ENCODE measurements at regions not wholly inside any gene's neighbourhood (a gene's known extent, or its start where the extent isn't known, plus 50 kb on each side); places are given as distances from the start of the nearest gene placed in this dataset.
"Not testable (repeated sequence)": the region's sequence is repeated elsewhere in the genome, so short reads cannot be mapped to it uniquely, and the experiment has no call there.

DNA sequence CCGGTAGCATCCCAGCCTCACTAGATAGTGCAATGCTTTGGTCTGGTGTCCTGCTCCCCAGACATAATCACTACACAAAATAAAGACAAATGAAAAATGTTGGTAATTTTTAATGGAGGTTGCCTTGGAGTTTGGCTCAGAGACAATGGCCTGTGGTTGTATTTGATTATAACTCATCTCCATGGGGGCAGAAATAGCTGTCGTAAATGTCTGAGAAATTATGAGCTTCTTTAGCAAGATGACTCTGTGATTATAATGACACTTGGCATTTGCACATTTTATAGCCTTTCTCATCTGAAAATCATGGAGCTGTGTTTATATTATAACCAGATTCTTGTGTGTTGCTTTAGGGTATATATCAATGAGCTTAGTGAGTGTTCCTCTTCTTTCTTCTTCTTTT lies 1779.7 kb upstream of the CELF4 start:
- Mint-ChIP-seq H3K27me3 (no peaks in the 10 kb centered on the region), H3K36me3 (ENCODE audit: low read depth) (no peaks in the 10 kb centered on the region), H3K4me1 (ENCODE audit: low read depth) (peaks cover 13% of the 10 kb centered on the region), H3K4me3 (no peak overlapping the region), H3K27ac (no peak overlapping the region), H3K9me3 (no peaks in the 10 kb centered on the region)
- intact Hi-C loops (cut with micrococcal nuclease) = no loop called here

GRCh38 chr18:39344487-39344886 lies 1778.9 kb upstream of the CELF4 start:
- no peak overlapping the region for H3K4me3 Mint-ChIP-seq
- H3K4me1 Mint-ChIP-seq (ENCODE audit: low read depth) = peaks cover 13% of the 10 kb centered on the region
- no peaks in the 10 kb centered on the region for H3K9me3 Mint-ChIP-seq
- H3K27ac Mint-ChIP-seq = no peak overlapping the region
- H3K27me3 Mint-ChIP-seq = no peaks in the 10 kb centered on the region
- H3K36me3 Mint-ChIP-seq (ENCODE audit: low read depth) = no peaks in the 10 kb centered on the region
- intact Hi-C loops (cut with micrococcal nuclease) = no loop called here

GRCh38 chr18:39341129-39341528 lies 1775.5 kb upstream of the CELF4 start:
- Mint-ChIP-seq H3K27ac (no peak overlapping the region), H3K9me3 (no peaks in the 10 kb centered on the region), H3K27me3 (no peaks in the 10 kb centered on the region), H3K4me1 (ENCODE audit: low read depth) (no peaks in the 10 kb centered on the region), H3K36me3 (ENCODE audit: low read depth) (no peaks in the 10 kb centered on the region), H3K4me3 (no peak overlapping the region)
- intact Hi-C loops (cut with micrococcal nuclease) = no loop called here

DNA sequence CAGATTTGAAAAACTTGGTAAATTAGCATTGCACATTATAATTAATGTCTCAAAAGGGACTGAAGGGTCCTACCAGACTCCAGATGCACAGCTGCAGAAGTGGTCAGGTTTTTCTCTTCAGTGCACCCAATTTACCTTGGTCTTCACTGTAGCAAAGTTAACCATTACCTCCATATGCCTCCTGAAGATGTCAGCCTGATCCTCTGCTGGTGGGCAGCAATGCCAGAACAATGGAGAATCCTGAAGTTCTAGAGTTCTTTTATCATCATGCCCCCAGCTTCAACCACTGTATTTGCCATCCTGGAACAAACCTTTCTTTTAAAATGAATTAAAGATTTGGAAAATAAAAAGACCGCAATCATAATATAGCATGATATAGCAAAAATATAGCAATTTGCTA lies 1774.8 kb upstream of the CELF4 start:
- H3K27ac Mint-ChIP-seq = no peak overlapping the region
- no peaks in the 10 kb centered on the region for H3K9me3 Mint-ChIP-seq
- H3K36me3 Mint-ChIP-seq (ENCODE audit: low read depth) = no peaks in the 10 kb centered on the region
- H3K4me1 Mint-ChIP-seq (ENCODE audit: low read depth) = no peaks in the 10 kb centered on the region
- no peak overlapping the region for H3K4me3 Mint-ChIP-seq
- no peaks in the 10 kb centered on the region for H3K27me3 Mint-ChIP-seq
- intact Hi-C loops (cut with micrococcal nuclease) = no loop called here

- intact Hi-C loops (cut with micrococcal nuclease) = no loop called here
- Mint-ChIP-seq H3K27me3 (no peaks in the 10 kb centered on the region), H3K4me3 (no peak overlapping the region), H3K9me3 (no peaks in the 10 kb centered on the region), H3K4me1 (ENCODE audit: low read depth) (no peaks in the 10 kb centered on the region), H3K36me3 (ENCODE audit: low read depth) (no peaks in the 10 kb centered on the region), H3K27ac (no peak overlapping the region)
Measured at GRCh38 chr18:39329496-39330275, 1764.1 kb upstream of the CELF4 start.

DNA sequence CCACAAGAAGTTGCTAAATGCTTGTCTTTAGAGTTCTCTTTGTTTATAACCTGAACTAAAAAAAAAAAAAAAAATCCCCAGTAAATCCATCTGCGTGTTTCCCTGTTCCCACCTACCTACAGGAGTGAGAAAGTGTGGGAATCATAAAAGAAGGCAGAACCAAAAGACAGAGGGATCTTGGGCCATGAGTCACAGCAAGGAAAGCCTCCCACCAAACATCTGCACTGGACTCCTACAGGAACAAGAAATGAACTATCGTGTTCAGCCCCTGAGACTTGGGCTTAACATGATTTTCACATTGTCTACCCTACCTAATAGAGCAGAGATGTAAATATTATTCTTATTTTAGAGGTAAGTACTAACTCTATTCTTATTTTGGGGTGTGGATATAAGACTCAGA lies 1761.2 kb upstream of the CELF4 start:
- no peaks in the 10 kb centered on the region for H3K27me3 Mint-ChIP-seq
- no peak overlapping the region for H3K4me3 Mint-ChIP-seq
- no peaks in the 10 kb centered on the region for H3K9me3 Mint-ChIP-seq
- intact Hi-C loops (cut with micrococcal nuclease) = no loop called here
- H3K36me3 Mint-ChIP-seq (ENCODE audit: low read depth) = no peaks in the 10 kb centered on the region
- H3K27ac Mint-ChIP-seq = no peak overlapping the region
- H3K4me1 Mint-ChIP-seq (ENCODE audit: low read depth) = no peaks in the 10 kb centered on the region

DNA sequence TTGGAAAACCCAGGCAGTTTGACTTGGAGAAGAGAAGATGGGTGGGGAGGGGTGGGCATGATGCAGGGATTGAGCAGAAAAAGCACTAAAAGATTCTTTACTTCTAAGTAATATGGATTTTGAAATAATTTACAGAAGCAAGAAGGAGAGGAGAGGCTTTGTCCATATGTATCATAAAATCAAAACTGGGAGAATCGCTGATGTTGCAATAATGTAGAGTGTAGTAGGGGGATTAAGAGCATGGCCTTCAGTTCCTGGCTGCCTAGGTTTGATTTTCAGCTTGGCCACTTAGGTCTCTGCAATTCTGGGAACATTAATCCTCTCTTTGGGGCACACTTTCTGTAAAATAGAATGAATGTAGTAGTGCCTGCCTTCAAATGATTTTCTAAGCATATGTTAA lies 1760.4 kb upstream of the CELF4 start:
- H3K4me3 Mint-ChIP-seq = no peak overlapping the region
- intact Hi-C loops (cut with micrococcal nuclease) = no loop called here
- H3K27me3 Mint-ChIP-seq = no peaks in the 10 kb centered on the region
- no peaks in the 10 kb centered on the region for H3K4me1 Mint-ChIP-seq (ENCODE audit: low read depth)
- H3K36me3 Mint-ChIP-seq (ENCODE audit: low read depth) = no peaks in the 10 kb centered on the region
- H3K27ac Mint-ChIP-seq = no peak overlapping the region
- H3K9me3 Mint-ChIP-seq = no peaks in the 10 kb centered on the region

GRCh38 chr18:39319141-39319540 lies 1753.5 kb upstream of the CELF4 start:
- H3K9me3 Mint-ChIP-seq = no peaks in the 10 kb centered on the region
- peaks cover 12% of the 10 kb centered on the region for H3K4me1 Mint-ChIP-seq (ENCODE audit: low read depth)
- no peaks in the 10 kb centered on the region for H3K36me3 Mint-ChIP-seq (ENCODE audit: low read depth)
- intact Hi-C loops (cut with micrococcal nuclease) = no loop called here
- peaks cover 7% of the 10 kb centered on the region for H3K27me3 Mint-ChIP-seq
- H3K27ac Mint-ChIP-seq = no peak overlapping the region
- H3K4me3 Mint-ChIP-seq = no peak overlapping the region

DNA sequence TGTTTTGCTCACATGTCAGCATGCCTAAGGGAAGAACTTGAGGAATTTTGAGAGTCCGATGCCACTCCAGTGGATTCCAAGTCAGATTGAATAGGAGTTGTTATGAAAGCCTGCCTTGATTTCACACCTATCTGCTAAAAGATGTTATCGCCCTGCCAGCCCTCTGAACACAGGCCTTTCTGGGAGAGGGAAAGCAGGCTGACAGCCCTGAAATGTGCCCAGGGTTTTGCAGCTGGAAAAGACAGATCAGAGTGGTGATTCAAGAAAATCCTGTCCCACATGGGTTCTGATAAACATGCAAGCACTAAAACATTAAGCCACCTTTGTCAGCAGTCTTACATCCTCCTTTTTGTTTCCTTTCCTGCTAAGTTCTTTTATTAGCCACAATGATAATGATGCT lies 1752.9 kb upstream of the CELF4 start:
- peak overlapping the region; percentile 32 for H3K27ac Mint-ChIP-seq
- peaks cover 12% of the 10 kb centered on the region for H3K4me1 Mint-ChIP-seq (ENCODE audit: low read depth)
- H3K36me3 Mint-ChIP-seq (ENCODE audit: low read depth) = no peaks in the 10 kb centered on the region
- intact Hi-C loops (cut with micrococcal nuclease) = no loop called here
- no peaks in the 10 kb centered on the region for H3K9me3 Mint-ChIP-seq
- peaks cover 7% of the 10 kb centered on the region for H3K27me3 Mint-ChIP-seq
- H3K4me3 Mint-ChIP-seq = no peak overlapping the region

DNA sequence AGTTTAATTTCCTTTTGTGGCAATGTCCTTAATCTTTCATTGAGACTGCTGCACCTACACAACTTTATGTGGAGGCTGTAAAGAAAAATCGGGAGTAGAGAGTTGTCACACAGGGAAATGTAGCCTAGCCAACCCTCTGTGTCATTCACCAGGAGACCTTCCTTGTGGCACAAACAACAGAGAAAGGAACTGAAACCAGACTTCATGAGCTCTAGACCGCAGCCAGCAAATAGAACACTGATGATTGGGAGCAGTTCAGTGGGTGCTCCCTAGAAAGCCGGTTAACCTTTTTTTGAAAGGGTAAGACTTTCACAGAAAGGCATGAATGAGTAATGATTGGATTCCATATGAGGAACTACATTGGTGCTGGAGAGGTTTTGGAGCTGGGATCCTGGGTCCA lies 1752.4 kb upstream of the CELF4 start:
- Mint-ChIP-seq H3K36me3 (ENCODE audit: low read depth) (no peaks in the 10 kb centered on the region), H3K9me3 (no peaks in the 10 kb centered on the region), H3K27me3 (peaks cover 8% of the 10 kb centered on the region), H3K4me1 (ENCODE audit: low read depth) (peaks cover 12% of the 10 kb centered on the region), H3K4me3 (no peak overlapping the region), H3K27ac (peak overlapping the region; percentile 32)
- intact Hi-C loops (cut with micrococcal nuclease) = no loop called here

DNA sequence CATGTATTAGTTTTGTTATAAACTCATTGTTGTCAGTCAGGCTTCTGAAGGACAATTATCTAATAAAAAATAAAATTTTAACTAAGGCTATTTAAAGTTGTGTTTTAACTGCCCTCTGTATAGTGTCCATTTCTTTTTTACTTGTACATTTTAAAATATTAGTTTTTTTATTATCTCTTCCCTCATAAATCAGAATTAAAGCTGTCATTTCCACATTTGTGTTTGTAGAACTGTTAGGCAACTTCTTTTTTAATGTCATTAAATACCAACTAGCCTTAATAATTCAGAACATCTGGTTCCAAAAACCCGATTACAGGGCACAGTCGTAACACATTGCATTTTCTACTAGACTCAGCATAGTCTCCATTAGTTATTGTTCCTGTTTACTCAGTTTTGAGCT lies 1749.0 kb upstream of the CELF4 start:
- Mint-ChIP-seq H3K9me3 (peaks cover 7% of the 10 kb centered on the region), H3K4me3 (no peak overlapping the region), H3K27ac (no peak overlapping the region), H3K36me3 (ENCODE audit: low read depth) (no peaks in the 10 kb centered on the region), H3K4me1 (ENCODE audit: low read depth) (peaks cover 12% of the 10 kb centered on the region), H3K27me3 (peaks cover 6% of the 10 kb centered on the region)
- intact Hi-C loops (cut with micrococcal nuclease) = no loop called here

DNA sequence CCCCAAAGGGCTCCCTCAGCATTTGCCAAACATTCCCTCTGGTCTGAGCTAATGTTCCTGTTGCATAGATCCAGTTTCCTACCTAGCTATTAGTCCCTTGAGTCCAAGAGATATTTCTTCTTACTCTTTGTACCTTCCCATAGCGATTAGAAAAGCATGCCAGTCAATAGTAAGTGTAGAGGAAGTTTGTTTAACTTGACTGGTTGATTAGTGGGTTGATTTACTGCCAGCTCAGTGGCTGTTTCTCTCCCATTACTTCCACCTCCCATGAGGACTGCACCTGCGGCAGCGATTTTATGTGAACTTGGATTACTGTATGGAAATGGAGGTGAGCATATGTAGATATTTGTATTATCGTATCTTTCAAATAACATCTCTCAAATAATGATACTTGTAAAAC lies 1748.4 kb upstream of the CELF4 start:
- Mint-ChIP-seq H3K4me1 (ENCODE audit: low read depth) (peaks cover 12% of the 10 kb centered on the region), H3K4me3 (no peak overlapping the region), H3K9me3 (peaks cover 12% of the 10 kb centered on the region), H3K36me3 (ENCODE audit: low read depth) (no peaks in the 10 kb centered on the region), H3K27ac (no peak overlapping the region), H3K27me3 (peaks cover 6% of the 10 kb centered on the region)
- intact Hi-C loops (cut with micrococcal nuclease) = no loop called here

GRCh38 chr18:39311111-39311712 lies 1745.6 kb upstream of the CELF4 start:
- intact Hi-C loops (cut with micrococcal nuclease) = no loop called here
- H3K27me3 Mint-ChIP-seq = peaks cover 4% of the 10 kb centered on the region
- peaks cover 20% of the 10 kb centered on the region for H3K9me3 Mint-ChIP-seq
- H3K4me3 Mint-ChIP-seq = no peak overlapping the region
- no peak overlapping the region for H3K27ac Mint-ChIP-seq
- no peaks in the 10 kb centered on the region for H3K36me3 Mint-ChIP-seq (ENCODE audit: low read depth)
- no peaks in the 10 kb centered on the region for H3K4me1 Mint-ChIP-seq (ENCODE audit: low read depth)

GRCh38 chr18:39308931-39309521 lies 1743.4 kb upstream of the CELF4 start:
- H3K36me3 Mint-ChIP-seq (ENCODE audit: low read depth); intact Hi-C loops (cut with micrococcal nuclease); H3K27me3 Mint-ChIP-seq; H3K4me3 Mint-ChIP-seq; H3K4me1 Mint-ChIP-seq (ENCODE audit: low read depth); H3K27ac Mint-ChIP-seq: not testable (repeated sequence)
- H3K9me3 Mint-ChIP-seq = peaks cover 20% of the 10 kb centered on the region

Data from dendritic cell treated with granulocyte-macrophage colony-stimulating factor and Interleukin-4, amounts not matched to agents 40 ng/mL and 50 ng/mL, for 4 days (primary cell).